ENCODE measurements at regions not wholly inside any gene's neighbourhood (a gene's known extent, or its start where the extent isn't known, plus 50 kb on each side); places are given as distances from the start of the nearest gene placed in this dataset.
"Not testable (repeated sequence)": the region's sequence is repeated elsewhere in the genome, so short reads cannot be mapped to it uniquely, and the experiment has no call there.

GRCh38 chr5:87190687-87191086 is 77.0 kb upstream of the RASA1 start:
- H3K27ac ChIP-seq: no peak overlapping the region
- TF ChIP-seq CTCF (IDR thresholded peaks at IDR 0.05): no peak

GRCh38 chr5:87191645-87192044 is 76.0 kb upstream of the RASA1 start:
- Histone ChIP-seq H3K4me1 (no peaks in the 10 kb centered on the region), H3K4me2 (ENCODE audit: low read length) (no peak overlapping the region), H3K79me2 (no peaks in the 10 kb centered on the region), H3K27ac (no peak overlapping the region), H3K36me3 (ENCODE audit: control insufficient read depth, insufficient read depth, low read length) (no peaks in the 10 kb centered on the region), H3K9me3 (ENCODE audit: control insufficient read depth, low read length) (no peaks in the 10 kb centered on the region), H3K27me3 (ENCODE audit: control insufficient read depth, insufficient read depth, low read length) (no peaks in the 10 kb centered on the region), H3K4me3 (ENCODE audit: low read depth, low read length) (no peak overlapping the region), H2AFZ (no peak overlapping the region), H3K9ac (no peak overlapping the region)
- no peak for TF ChIP-seq CTCF (IDR thresholded peaks at IDR 0.05)

More at GRCh38 chr5:87190687-87191086, 77.0 kb upstream of the RASA1 start:
- Histone ChIP-seq H3K9ac (no peak overlapping the region), H3K9me3 (ENCODE audit: control insufficient read depth, low read length) (no peaks in the 10 kb centered on the region), H3K79me2 (no peaks in the 10 kb centered on the region), H3K4me3 (ENCODE audit: low read depth, low read length) (no peak overlapping the region), H3K4me1 (no peaks in the 10 kb centered on the region), H2AFZ (no peak overlapping the region), H3K36me3 (ENCODE audit: control insufficient read depth, insufficient read depth, low read length) (no peaks in the 10 kb centered on the region), H3K27me3 (ENCODE audit: control insufficient read depth, insufficient read depth, low read length) (no peaks in the 10 kb centered on the region), H3K4me2 (ENCODE audit: low read length) (no peak overlapping the region)

- no peaks in the 10 kb centered on the region for H3K9me3 ChIP-seq (ENCODE audit: control insufficient read depth, low read length)
- no peak for TF ChIP-seq CTCF (IDR thresholded peaks at IDR 0.05)
- no peaks in the 10 kb centered on the region for H3K36me3 ChIP-seq (ENCODE audit: control insufficient read depth, insufficient read depth, low read length)
- H3K27ac ChIP-seq: no peak overlapping the region
- H3K9ac ChIP-seq: no peak overlapping the region
- H3K27me3 ChIP-seq (ENCODE audit: control insufficient read depth, insufficient read depth, low read length): no peaks in the 10 kb centered on the region
- no peaks in the 10 kb centered on the region for H3K4me1 ChIP-seq
- no peak overlapping the region for H3K4me3 ChIP-seq (ENCODE audit: low read depth, low read length)
- H3K4me2 ChIP-seq (ENCODE audit: low read length): no peak overlapping the region
- H3K79me2 ChIP-seq: no peaks in the 10 kb centered on the region
- no peak overlapping the region for H2AFZ ChIP-seq
Observed at GRCh38 chr5:87195104-87195591, 72.5 kb upstream of the RASA1 start.

GRCh38 chr5:87195616-87196015 is 72.1 kb upstream of the RASA1 start:
- Histone ChIP-seq H3K27ac (no peak overlapping the region), H3K79me2 (no peaks in the 10 kb centered on the region), H3K9me3 (ENCODE audit: control insufficient read depth, low read length) (no peaks in the 10 kb centered on the region), H2AFZ (no peak overlapping the region), H3K4me1 (no peaks in the 10 kb centered on the region), H3K36me3 (ENCODE audit: control insufficient read depth, insufficient read depth, low read length) (no peaks in the 10 kb centered on the region), H3K4me2 (ENCODE audit: low read length) (no peak overlapping the region), H3K4me3 (ENCODE audit: low read depth, low read length) (no peak overlapping the region), H3K27me3 (ENCODE audit: control insufficient read depth, insufficient read depth, low read length) (no peaks in the 10 kb centered on the region), H3K9ac (no peak overlapping the region)
- TF ChIP-seq CTCF (IDR thresholded peaks at IDR 0.05): no peak

GRCh38 chr5:87198010-87198409 is 69.7 kb upstream of the RASA1 start:
- H3K4me1 ChIP-seq: no peaks in the 10 kb centered on the region
- no peak for TF ChIP-seq CTCF (IDR thresholded peaks at IDR 0.05)

GRCh38 chr5:87199246-87199645 is 68.4 kb upstream of the RASA1 start:
- not testable (repeated sequence) for H3K4me2 ChIP-seq (ENCODE audit: low read length); H3K9ac ChIP-seq; H3K4me3 ChIP-seq (ENCODE audit: low read depth, low read length); H3K27me3 ChIP-seq (ENCODE audit: control insufficient read depth, insufficient read depth, low read length); H3K9me3 ChIP-seq (ENCODE audit: control insufficient read depth, low read length); H3K27ac ChIP-seq; H2AFZ ChIP-seq; H3K79me2 ChIP-seq; H3K4me1 ChIP-seq; H3K36me3 ChIP-seq (ENCODE audit: control insufficient read depth, insufficient read depth, low read length)

More at GRCh38 chr5:87198010-87198409, 69.7 kb upstream of the RASA1 start:
- no peaks in the 10 kb centered on the region for H3K9me3 ChIP-seq (ENCODE audit: control insufficient read depth, low read length)
- no peak overlapping the region for H2AFZ ChIP-seq
- no peaks in the 10 kb centered on the region for H3K36me3 ChIP-seq (ENCODE audit: control insufficient read depth, insufficient read depth, low read length)
- H3K4me3 ChIP-seq (ENCODE audit: low read depth, low read length): no peak overlapping the region
- no peak overlapping the region for H3K9ac ChIP-seq
- no peak overlapping the region for H3K4me2 ChIP-seq (ENCODE audit: low read length)
- no peak overlapping the region for H3K27ac ChIP-seq
- H3K27me3 ChIP-seq (ENCODE audit: control insufficient read depth, insufficient read depth, low read length): no peaks in the 10 kb centered on the region
- no peaks in the 10 kb centered on the region for H3K79me2 ChIP-seq

GRCh38 chr5:87199704-87200103 is 68.0 kb upstream of the RASA1 start:
- H3K27me3 ChIP-seq (ENCODE audit: control insufficient read depth, insufficient read depth, low read length); H3K4me1 ChIP-seq; H3K36me3 ChIP-seq (ENCODE audit: control insufficient read depth, insufficient read depth, low read length): not testable (repeated sequence)

More at GRCh38 chr5:87199704-87200103, 68.0 kb upstream of the RASA1 start:
- H3K79me2 ChIP-seq; H3K9me3 ChIP-seq (ENCODE audit: control insufficient read depth, low read length); H2AFZ ChIP-seq; H3K4me2 ChIP-seq (ENCODE audit: low read length); H3K9ac ChIP-seq; H3K4me3 ChIP-seq (ENCODE audit: low read depth, low read length); H3K27ac ChIP-seq: not testable (repeated sequence)

Measured in parathyroid adenoma (tissue), 2 donors.